GM12873 (cell line): ENCODE measurements at regions not wholly inside any gene's neighbourhood (a gene's known extent, or its start where the extent isn't known, plus 50 kb on each side); places are given as distances from the start of the nearest gene placed in this dataset.

Experiments used
- TF ChIP-seq, protein P1 (sequence below): IDR thresholded peaks from 2 replicates; pipeline ENCODE4 v1.5.1; 2012; ENCODE audit warnings: low read depth, mild to moderate bottlenecking, moderate library complexity, low read length, control low read depth; ENCODE audit not compliant: insufficient read depth; ENCODE audit errors: missing control alignments

DNA sequence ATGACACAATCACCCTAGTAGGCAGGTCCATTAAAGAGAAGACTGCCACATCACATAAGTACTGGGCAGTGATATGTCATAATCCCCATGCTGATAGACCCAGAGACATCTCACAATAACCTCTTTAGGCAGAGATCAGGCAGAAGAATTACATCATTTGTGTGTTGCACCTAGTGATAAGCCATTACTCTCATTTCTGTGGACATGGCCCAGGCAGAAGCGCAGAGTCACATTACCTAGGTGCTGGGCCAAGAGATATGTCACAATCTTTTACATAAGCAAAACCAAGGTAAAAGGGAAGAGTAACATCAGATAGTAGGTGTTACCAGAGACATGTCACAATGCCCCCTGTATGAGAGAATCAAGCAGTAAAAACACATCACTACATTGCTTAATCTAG lies 71.9 kb downstream of the ZNF726 start:
- TF ChIP-seq, protein P1, sequence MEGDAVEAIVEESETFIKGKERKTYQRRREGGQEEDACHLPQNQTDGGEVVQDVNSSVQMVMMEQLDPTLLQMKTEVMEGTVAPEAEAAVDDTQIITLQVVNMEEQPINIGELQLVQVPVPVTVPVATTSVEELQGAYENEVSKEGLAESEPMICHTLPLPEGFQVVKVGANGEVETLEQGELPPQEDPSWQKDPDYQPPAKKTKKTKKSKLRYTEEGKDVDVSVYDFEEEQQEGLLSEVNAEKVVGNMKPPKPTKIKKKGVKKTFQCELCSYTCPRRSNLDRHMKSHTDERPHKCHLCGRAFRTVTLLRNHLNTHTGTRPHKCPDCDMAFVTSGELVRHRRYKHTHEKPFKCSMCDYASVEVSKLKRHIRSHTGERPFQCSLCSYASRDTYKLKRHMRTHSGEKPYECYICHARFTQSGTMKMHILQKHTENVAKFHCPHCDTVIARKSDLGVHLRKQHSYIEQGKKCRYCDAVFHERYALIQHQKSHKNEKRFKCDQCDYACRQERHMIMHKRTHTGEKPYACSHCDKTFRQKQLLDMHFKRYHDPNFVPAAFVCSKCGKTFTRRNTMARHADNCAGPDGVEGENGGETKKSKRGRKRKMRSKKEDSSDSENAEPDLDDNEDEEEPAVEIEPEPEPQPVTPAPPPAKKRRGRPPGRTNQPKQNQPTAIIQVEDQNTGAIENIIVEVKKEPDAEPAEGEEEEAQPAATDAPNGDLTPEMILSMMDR = no peak

DNA sequence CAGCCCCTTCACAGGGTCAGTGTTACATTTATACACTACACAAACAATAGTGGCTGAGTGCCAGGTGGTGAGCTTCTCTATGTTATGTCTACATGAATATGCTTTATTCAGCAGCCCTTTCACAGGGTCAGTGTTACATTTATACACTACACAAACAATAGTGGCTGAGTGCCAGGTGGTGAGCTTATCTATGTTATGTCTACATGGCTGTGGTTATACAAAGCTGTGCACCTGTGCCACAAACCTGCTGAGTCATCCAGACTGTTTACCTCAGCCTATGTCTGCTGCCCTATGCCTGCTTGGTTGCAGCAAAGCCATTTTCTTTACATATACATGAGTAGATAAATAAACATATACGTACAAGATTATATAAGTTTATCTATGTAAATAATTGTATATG lies 76.5 kb downstream of the ZNF726 start:
- TF ChIP-seq, protein P1 = no peak

DNA sequence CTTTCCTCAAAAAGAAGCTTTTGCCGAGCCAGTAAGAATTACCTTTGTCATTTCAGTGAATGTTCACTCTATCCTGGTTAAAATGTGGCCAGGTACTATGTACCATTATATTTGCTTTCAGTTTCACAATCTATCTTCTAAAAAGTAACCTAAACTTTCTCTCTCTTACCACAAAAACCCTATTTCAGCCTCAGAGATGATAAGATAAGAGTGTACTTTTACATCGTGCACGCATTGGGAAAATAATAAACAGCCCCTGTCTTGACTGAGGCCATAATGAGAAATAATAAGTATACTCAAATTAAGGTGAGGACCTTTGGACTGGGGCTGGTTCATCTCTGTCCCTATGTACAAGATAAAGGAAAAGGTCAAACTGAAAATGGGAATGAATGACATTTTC lies 77.7 kb downstream of the ZNF726 start:
- TF ChIP-seq, protein P1 = no peak

DNA sequence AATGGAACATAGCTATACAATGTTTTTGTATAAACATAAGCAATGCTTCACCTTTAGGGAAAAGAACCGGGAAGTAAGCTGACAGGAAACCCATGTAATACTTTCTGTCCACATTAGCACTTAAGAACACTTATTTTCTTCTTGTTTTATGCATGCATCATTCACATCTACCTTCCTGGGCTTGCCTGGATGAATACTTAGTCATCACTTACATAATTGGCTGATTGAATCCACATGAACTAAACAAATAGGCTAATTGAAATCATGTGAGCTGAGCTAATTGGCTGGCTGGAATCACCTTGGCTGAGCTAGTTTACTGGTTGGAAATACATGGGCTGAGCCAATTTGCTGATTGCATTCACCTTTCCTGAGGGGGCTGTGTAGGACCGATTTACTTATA lies 78.8 kb downstream of the ZNF726 start:
- TF ChIP-seq, protein P1 = no peak

DNA sequence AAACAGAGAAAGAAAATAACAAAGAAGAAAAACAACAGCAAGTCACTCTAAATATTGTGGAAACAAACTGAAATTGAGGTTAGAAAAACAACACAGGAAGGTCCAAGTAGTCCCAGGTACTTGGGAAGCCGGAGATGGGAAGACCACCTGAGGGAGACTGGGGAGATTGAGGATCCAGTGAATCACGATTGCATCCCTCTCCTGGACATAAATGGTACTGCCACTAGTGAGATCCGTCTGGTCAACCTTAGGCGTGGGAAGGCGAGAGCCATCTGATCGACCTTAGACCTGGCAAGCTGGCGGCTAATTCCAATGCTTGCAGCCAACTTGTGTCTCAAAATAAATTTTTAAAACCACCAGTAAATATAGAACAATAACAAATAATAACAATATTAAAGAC lies 81.9 kb downstream of the ZNF726 start:
- TF ChIP-seq, protein P1 = peak; percentile 56

DNA sequence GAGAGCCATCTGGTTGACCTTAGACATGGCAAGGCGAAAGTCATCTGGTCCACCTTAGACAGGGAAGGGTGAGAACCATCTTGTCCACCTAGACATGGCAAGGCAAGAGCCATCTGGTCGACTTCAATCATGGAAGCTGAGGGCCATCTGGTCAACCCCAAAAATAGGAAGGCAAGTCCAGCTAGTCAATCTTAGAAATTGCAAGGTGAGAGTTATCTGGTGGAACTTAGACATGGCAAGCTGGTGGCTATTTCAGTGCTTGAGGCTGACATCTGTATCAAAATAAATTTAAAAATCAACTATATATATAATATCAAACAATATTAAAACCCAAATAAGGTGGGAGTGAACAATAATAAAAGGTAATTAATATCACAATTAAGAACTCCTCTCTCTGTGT lies 83.9 kb downstream of the ZNF726 start:
- TF ChIP-seq, protein P1 = no peak

DNA sequence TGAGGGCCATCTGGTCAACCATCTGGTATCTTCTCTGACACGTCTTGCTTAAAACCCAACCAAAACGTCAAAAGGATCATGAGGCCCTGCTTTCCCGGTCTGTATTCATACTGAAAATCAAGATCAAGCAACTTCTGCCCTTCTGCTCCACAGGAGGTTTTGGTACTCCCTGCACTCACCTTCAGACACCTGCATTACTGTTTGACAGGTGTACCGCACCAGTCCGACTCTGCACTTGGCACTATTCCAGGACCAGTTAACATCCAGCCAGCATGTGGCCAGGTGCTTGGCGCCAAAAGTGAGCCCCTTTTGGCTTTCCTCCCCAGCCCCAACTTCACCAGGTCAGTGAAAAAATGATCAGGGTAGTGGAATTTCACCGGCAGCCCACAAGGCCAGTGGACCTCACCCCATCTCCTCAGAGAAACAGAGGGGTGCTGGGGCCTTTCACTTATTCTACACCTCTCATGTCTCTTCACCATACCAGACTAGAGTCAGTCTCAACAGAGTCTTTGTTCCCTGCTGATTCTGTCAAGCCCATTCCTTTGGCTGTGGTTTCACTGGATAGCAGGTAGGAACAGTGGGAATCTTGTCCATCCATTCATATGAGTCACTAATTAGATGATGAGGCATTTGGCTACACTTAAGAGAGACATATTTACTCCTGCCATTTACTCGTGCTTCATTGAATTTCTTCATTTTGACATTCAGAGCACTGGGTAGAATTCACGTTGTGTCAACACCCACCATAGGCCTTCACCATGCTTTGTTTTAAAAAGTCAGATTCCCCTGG lies 85.3 kb downstream of the ZNF726 start:
- TF ChIP-seq, protein P1 = no peak
